HG02840 (cell line): ENCODE measurements at regions not wholly inside any gene's neighbourhood (a gene's known extent, or its start where the extent isn't known, plus 50 kb on each side); places are given as distances from the start of the nearest gene placed in this dataset.
"Not testable (repeated sequence)": the region's sequence is repeated elsewhere in the genome, so short reads cannot be mapped to it uniquely, and the experiment has no call there.

ENCODE experiments used
- ATAC-seq: cut with Tn5 transposase; IDR thresholded peaks from one replicate; pipeline ENCODE4 v1.9.1; 2021; ENCODE audit warnings: mild to moderate bottlenecking, moderate library complexity, moderate number of reproducible peaks; ENCODE audit not compliant: unreplicated experiment, low FRiP score

- ATAC-seq = not testable (repeated sequence)
These were observed 136.1 kb upstream of the ZNF322 start for GRCh38 chr6:26795474-26796307.

- ATAC-seq = not testable (repeated sequence)
These were observed 140.5 kb upstream of the ZNF322 start for GRCh38 chr6:26799903-26800633.

GRCh38 chr6:26803762-26804161, 144.2 kb upstream of the ZNF322 start:
- ATAC-seq = not testable (repeated sequence)

- not testable (repeated sequence) for ATAC-seq
These were observed 152.1 kb upstream of the ZNF322 start for GRCh38 chr6:26811486-26812116.

GRCh38 chr6:26818640-26819225, 159.2 kb upstream of the ZNF322 start:
- not testable (repeated sequence) for ATAC-seq

- not testable (repeated sequence) for ATAC-seq
These were observed 168.4 kb upstream of the ZNF322 start for GRCh38 chr6:26827965-26828364.

GRCh38 chr6:26829480-26829879, 169.9 kb upstream of the ZNF322 start:
- ATAC-seq = not testable (repeated sequence)

- ATAC-seq = not testable (repeated sequence)
These were observed 171.4 kb upstream of the ZNF322 start for GRCh38 chr6:26830992-26831391.

GRCh38 chr6:26835707-26836106, 176.2 kb upstream of the ZNF322 start:
- ATAC-seq = not testable (repeated sequence)

- ATAC-seq = not testable (repeated sequence)
These were observed 177.1 kb upstream of the ZNF322 start for GRCh38 chr6:26836657-26837056.

GRCh38 chr6:26844823-26845222, 185.3 kb upstream of the ZNF322 start:
- not testable (repeated sequence) for ATAC-seq

- ATAC-seq = not testable (repeated sequence)
These were observed 197.7 kb upstream of the ZNF322 start for GRCh38 chr6:26857289-26857688.

- not testable (repeated sequence) for ATAC-seq
These were observed 199.7 kb upstream of the ZNF322 start for GRCh38 chr6:26859067-26859770.

- ATAC-seq = not testable (repeated sequence)
These were observed 200.2 kb upstream of the ZNF322 start for GRCh38 chr6:26859771-26860163.

GRCh38 chr6:26861913-26862312, 202.4 kb upstream of the ZNF322 start:
- ATAC-seq = not testable (repeated sequence)

GRCh38 chr6:26863641-26864040, 204.1 kb upstream of the ZNF322 start:
- ATAC-seq = not testable (repeated sequence)

GRCh38 chr6:26898785-26899184, 239.2 kb upstream of the ZNF322 start:
- ATAC-seq = not testable (repeated sequence)

- ATAC-seq = not testable (repeated sequence)
These were observed 264.7 kb upstream of the ZNF322 start for GRCh38 chr6:26924206-26924605.

GRCh38 chr6:26928190-26928589, 268.6 kb upstream of the ZNF322 start:
- not testable (repeated sequence) for ATAC-seq

- ATAC-seq = not testable (repeated sequence)
These were observed 277.7 kb upstream of the ZNF322 start for GRCh38 chr6:26937258-26937657.
